Activated naive CD8-positive, alpha-beta T cell treated with anti-CD3 and anti-CD28 coated beads for 36 hours (primary cell): ENCODE measurements at regions not wholly inside any gene's neighbourhood (a gene's known extent, or its start where the extent isn't known, plus 50 kb on each side); places are given as distances from the start of the nearest gene placed in this dataset.
"Not testable (repeated sequence)": the region's sequence is repeated elsewhere in the genome, so short reads cannot be mapped to it uniquely, and the experiment has no call there.

Experiments used
- DNase-seq: peaks from one replicate; pipeline ENCODE4 v3.0.0; 2021
- H3K27ac Mint-ChIP-seq: one replicate; pipeline ENCODE4 v1.8.0; 2022; ENCODE audit warnings: mild to moderate bottlenecking, moderate library complexity, mixed read lengths
- H3K27me3 Mint-ChIP-seq: one replicate; pipeline ENCODE4 v1.8.0; 2022; ENCODE audit warnings: mild to moderate bottlenecking, mixed read lengths
- H3K36me3 Mint-ChIP-seq: one replicate; pipeline ENCODE4 v1.8.0; 2021; ENCODE audit warnings: mild to moderate bottlenecking, mixed read lengths
- H3K4me1 Mint-ChIP-seq: one replicate; pipeline ENCODE4 v1.8.0; 2021; ENCODE audit warnings: mixed read lengths
- H3K4me3 Mint-ChIP-seq: one replicate; pipeline ENCODE4 v1.8.0; 2022; ENCODE audit warnings: mild to moderate bottlenecking, moderate library complexity, mixed read lengths
- H3K9me3 Mint-ChIP-seq: one replicate; pipeline ENCODE4 v1.8.0; 2022; ENCODE audit warnings: mixed read lengths

DNA sequence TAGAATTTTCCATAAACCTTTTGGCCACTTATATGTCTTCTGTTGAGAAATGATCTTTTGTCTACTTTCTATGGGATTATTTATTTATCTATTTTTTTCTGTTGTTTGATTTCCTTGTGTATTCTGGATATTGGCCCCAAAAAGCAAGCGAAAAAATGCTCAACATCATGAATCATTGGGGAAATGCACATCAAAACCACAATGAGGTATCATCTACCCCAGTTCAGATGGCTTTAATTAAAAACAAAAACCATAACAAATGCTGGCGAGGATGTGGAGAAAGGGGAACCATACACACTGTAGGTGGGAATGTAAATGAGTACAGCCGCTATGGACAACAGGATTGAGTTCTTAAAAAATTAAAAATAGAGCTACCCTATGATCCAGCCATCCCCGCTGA lies 125.0 kb upstream of the LPCAT1 start:
- Mint-ChIP-seq H3K4me3 (no peak overlapping the region), H3K9me3 (no peaks in the 10 kb centered on the region), H3K36me3 (no peaks in the 10 kb centered on the region), H3K4me1 (peaks cover 13% of the 10 kb centered on the region), H3K27ac (no peak overlapping the region), H3K27me3 (peaks cover 53% of the 10 kb centered on the region)
- no peak for DNase-seq

DNA sequence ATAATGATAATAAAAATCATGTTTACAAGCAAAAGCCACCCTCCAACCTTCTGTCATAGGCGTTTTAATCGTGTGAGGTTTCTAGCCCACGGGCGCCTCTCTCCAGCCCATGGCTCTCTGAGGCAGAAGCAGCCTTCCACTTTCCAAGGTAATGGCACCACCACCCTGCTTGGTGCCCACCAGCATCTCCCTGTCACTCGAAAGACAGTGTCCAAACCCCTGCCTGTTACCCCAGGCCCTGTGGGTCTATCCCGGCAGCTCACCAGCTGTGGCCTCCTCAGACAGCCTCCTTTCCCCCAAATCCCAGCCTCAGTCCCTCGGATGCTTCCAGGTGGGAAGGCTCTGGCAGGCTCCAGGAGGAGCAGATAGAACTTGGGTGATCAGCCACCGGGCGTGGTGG lies 123.8 kb upstream of the LPCAT1 start:
- Mint-ChIP-seq H3K27ac (no peak overlapping the region), H3K4me1 (peaks cover 6% of the 10 kb centered on the region), H3K36me3 (no peaks in the 10 kb centered on the region), H3K27me3 (peaks cover 53% of the 10 kb centered on the region), H3K9me3 (no peaks in the 10 kb centered on the region), H3K4me3 (no peak overlapping the region)
- no peak for DNase-seq

DNA sequence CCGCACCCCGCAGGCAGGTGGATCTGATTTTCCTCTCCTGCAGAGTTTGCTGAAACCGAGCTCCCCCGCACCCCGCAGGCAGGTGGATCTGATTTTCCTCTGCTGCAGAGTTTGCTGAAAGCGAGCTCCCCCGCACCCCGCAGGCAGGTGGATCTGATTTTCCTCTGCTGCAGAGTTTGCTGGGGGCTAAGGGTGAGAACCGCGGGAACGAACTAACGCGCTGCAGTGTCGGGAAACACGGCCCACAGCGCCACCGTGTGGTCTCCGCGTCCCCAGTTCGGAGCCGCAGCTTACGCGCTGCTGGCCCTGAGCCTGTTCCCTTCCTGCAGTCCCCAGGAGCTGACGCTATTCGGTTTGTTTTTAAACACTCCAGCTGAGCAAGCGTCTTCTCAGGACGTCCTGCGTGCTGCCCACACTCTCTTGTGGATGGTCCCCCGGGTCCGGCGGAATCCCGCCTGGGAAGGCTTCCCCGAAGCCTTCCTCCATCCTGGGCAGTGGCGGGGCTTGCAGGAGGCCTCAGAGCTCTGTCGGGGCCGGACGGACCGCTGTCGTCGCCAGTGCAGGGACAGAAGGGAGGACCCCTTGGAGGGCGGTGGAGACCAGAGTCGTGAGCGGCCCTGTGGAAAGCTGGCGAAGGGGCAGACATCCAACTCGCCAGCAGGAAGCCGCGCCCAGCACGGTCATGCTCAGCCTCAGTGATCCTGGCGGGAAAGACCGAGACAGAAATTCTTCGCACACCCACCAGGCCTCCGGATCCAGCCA lies 121.2 kb upstream of the LPCAT1 start:
- Mint-ChIP-seq H3K27ac (no peak overlapping the region), H3K36me3 (no peaks in the 10 kb centered on the region), H3K4me3 (peak overlapping the region; percentile 18), H3K9me3 (no peaks in the 10 kb centered on the region), H3K4me1 (peaks cover 14% of the 10 kb centered on the region), H3K27me3 (peaks cover 51% of the 10 kb centered on the region)
- peak; percentile 79 for DNase-seq

DNA sequence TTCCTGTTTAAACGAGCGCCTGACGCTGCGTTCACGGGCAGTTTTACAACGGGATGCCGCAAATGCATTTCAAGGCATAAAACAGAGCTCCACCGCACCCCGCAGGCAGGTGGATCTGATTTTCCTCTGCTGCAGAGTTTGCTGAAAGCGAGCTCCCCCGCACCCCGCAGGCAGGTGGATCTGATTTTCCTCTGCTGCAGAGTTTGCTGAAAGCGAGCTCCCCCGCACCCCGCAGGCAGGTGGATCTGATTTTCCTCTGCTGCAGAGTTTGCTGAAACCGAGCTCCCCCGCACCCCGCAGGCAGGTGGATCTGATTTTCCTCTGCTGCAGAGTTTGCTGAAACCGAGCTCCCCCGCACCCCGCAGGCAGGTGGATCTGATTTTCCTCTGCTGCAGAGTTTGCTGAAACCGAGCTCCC lies 120.6 kb upstream of the LPCAT1 start:
- not testable (repeated sequence) for H3K36me3 Mint-ChIP-seq, H3K9me3 Mint-ChIP-seq, H3K4me3 Mint-ChIP-seq, DNase-seq, H3K27ac Mint-ChIP-seq
- H3K4me1 Mint-ChIP-seq, result peaks cover 14% of the 10 kb centered on the region
- peaks cover 47% of the 10 kb centered on the region for H3K27me3 Mint-ChIP-seq

- Mint-ChIP-seq H3K4me3 (no peak overlapping the region), H3K4me1 (peaks cover 14% of the 10 kb centered on the region)
- no peak for DNase-seq
Observed at GRCh38 chr5:1643651-1644392, 120.1 kb upstream of the LPCAT1 start.

GRCh38 chr5:1642621-1643061 lies 118.9 kb upstream of the LPCAT1 start:
- peaks cover 14% of the 10 kb centered on the region for H3K4me1 Mint-ChIP-seq
- peaks cover 42% of the 10 kb centered on the region for H3K27me3 Mint-ChIP-seq
- no peak for DNase-seq
- no peak overlapping the region for H3K4me3 Mint-ChIP-seq
- no peaks in the 10 kb centered on the region for H3K9me3 Mint-ChIP-seq
- no peaks in the 10 kb centered on the region for H3K36me3 Mint-ChIP-seq
- no peak overlapping the region for H3K27ac Mint-ChIP-seq

More at GRCh38 chr5:1643651-1644392, 120.1 kb upstream of the LPCAT1 start:
- Mint-ChIP-seq H3K36me3 (no peaks in the 10 kb centered on the region), H3K27ac (no peak overlapping the region), H3K9me3 (no peaks in the 10 kb centered on the region), H3K27me3 (peaks cover 47% of the 10 kb centered on the region)

DNA sequence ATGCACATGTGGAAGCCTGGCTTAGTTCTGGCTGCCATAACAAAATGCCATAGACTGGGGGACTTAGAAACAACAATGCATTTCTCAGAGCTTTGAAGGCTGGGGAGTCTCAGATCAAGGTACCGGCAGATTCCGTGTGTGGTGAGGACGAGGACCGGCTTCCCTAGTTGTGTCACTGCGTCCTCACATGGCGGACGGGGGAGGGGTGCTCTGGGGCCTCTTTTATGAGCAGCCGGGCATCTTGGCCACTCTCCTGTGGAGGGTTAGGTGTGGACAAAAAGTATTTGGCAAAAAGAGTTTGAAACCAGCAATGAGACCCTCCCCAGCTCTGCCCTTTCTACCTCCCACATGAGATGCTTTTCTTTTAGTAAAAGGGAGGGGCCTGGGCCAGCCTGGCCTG lies 118.5 kb upstream of the LPCAT1 start:
- peaks cover 14% of the 10 kb centered on the region for H3K4me1 Mint-ChIP-seq
- no peak overlapping the region for H3K4me3 Mint-ChIP-seq
- no peaks in the 10 kb centered on the region for H3K36me3 Mint-ChIP-seq
- no peak for DNase-seq
- H3K9me3 Mint-ChIP-seq, result no peaks in the 10 kb centered on the region
- no peak overlapping the region for H3K27ac Mint-ChIP-seq
- peaks cover 42% of the 10 kb centered on the region for H3K27me3 Mint-ChIP-seq

GRCh38 chr5:1641560-1642166 lies 117.9 kb upstream of the LPCAT1 start:
- peak; percentile 71 for DNase-seq
- Mint-ChIP-seq H3K4me1 (peaks cover 14% of the 10 kb centered on the region), H3K9me3 (no peaks in the 10 kb centered on the region), H3K4me3 (no peak overlapping the region), H3K36me3 (no peaks in the 10 kb centered on the region), H3K27ac (no peak overlapping the region), H3K27me3 (peaks cover 39% of the 10 kb centered on the region)

- H3K4me1 Mint-ChIP-seq, result peaks cover 14% of the 10 kb centered on the region
- no peaks in the 10 kb centered on the region for H3K9me3 Mint-ChIP-seq
- no peaks in the 10 kb centered on the region for H3K36me3 Mint-ChIP-seq
- peaks cover 39% of the 10 kb centered on the region for H3K27me3 Mint-ChIP-seq
- H3K27ac Mint-ChIP-seq, result no peak overlapping the region
- H3K4me3 Mint-ChIP-seq, result no peak overlapping the region
- no peak for DNase-seq
Observed at GRCh38 chr5:1641041-1641440, 117.3 kb upstream of the LPCAT1 start.

GRCh38 chr5:1640421-1640881 lies 116.7 kb upstream of the LPCAT1 start:
- H3K27me3 Mint-ChIP-seq, result peaks cover 33% of the 10 kb centered on the region
- H3K4me1 Mint-ChIP-seq, result peaks cover 19% of the 10 kb centered on the region
- no peaks in the 10 kb centered on the region for H3K36me3 Mint-ChIP-seq
- H3K4me3 Mint-ChIP-seq, result no peak overlapping the region
- no peaks in the 10 kb centered on the region for H3K9me3 Mint-ChIP-seq
- no peak for DNase-seq
- H3K27ac Mint-ChIP-seq, result no peak overlapping the region

DNA sequence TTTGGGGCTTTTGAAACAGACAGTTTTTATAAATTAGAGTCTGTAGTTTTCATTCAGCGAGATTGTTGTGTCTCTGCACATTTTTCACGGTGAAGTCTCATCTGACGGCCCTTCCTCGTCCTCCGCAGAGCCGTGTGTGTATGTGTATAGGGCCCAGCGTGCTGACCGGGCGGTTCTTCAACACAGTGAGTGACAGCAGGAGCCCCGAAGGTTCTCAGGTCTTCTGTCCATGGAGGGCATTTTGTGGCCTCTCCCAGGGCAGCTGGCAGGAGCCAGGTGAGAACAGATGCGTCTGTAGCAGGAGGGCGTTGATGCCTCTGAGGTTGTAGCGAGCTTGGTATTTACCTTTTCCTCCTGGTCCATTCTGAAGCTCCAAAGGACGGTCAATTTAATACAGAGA lies 116.0 kb upstream of the LPCAT1 start:
- no peak overlapping the region for H3K4me3 Mint-ChIP-seq

DNA sequence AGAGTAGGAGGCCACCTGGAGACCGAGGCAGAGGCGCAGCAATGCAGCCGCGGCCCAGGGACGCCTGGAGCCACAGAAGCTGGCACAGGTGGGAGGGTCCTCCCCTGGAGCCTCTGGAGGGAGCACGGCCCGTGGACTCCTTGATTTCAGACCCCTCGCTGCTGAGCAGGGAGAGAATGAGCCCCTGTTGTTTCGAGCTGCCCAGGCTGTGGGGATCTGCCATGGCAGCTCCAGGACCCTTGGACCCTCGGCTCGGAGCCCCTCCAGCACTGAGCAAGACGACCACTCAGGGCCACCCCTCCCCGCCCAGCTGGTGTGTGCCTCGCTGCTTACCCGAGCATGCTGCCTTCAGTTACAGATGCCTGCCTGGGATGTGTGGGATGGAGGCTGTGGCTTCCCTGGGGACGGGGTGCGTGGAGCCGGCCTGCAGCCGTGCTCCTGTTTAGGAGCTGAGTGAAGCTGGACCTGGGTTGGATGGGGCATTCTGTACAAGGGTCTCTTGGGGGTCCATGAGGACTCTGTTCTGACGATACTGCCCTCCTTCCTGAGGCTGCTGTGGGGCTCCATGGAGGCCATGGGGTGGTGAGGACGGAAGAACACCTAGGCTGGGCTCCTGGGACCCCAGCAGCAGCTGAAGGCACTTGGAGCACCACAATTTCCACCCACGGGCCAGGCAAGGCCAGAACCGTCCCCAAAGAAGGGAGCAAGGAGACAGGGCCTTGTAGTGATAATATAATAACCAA lies 115.1 kb upstream of the LPCAT1 start:
- Mint-ChIP-seq H3K4me1 (peaks cover 21% of the 10 kb centered on the region), H3K36me3 (peaks cover 3% of the 10 kb centered on the region), H3K9me3 (no peaks in the 10 kb centered on the region), H3K27me3 (peaks cover 22% of the 10 kb centered on the region), H3K27ac (no peak overlapping the region), H3K4me3 (no peak overlapping the region)
- no peak for DNase-seq

More for the DNA sequence above, 116.0 kb upstream of the LPCAT1 start:
- Mint-ChIP-seq H3K27me3 (peaks cover 27% of the 10 kb centered on the region), H3K9me3 (no peaks in the 10 kb centered on the region), H3K36me3 (no peaks in the 10 kb centered on the region), H3K4me1 (peaks cover 22% of the 10 kb centered on the region), H3K27ac (no peak overlapping the region)
- DNase-seq, result no peak

- Mint-ChIP-seq H3K4me1 (peaks cover 24% of the 10 kb centered on the region), H3K27me3 (peaks cover 12% of the 10 kb centered on the region), H3K4me3 (no peak overlapping the region), H3K36me3 (peaks cover 6% of the 10 kb centered on the region), H3K27ac (no peak overlapping the region), H3K9me3 (no peaks in the 10 kb centered on the region)
- no peak for DNase-seq
Observed at GRCh38 chr5:1637639-1638481, 114.1 kb upstream of the LPCAT1 start.

GRCh38 chr5:1636981-1637638 lies 113.3 kb upstream of the LPCAT1 start:
- Mint-ChIP-seq H3K4me3 (no peak overlapping the region), H3K36me3 (peaks cover 6% of the 10 kb centered on the region), H3K4me1 (peaks cover 27% of the 10 kb centered on the region), H3K27ac (no peak overlapping the region), H3K9me3 (no peaks in the 10 kb centered on the region), H3K27me3 (peaks cover 8% of the 10 kb centered on the region)
- DNase-seq, result no peak
